Endothelial cell of umbilical vein (primary cell): ENCODE measurements at regions not wholly inside any gene's neighbourhood (a gene's known extent, or its start where the extent isn't known, plus 50 kb on each side); places are given as distances from the start of the nearest gene placed in this dataset.

ENCODE experiments used
- BruUV-seq: library from RNA; stranded (reverse); fragments of 400-500 nt; replicated peaks from 2 replicates; lab custom pipeline; 2021; lab: Mats Ljungman, UMichigan
- CTCF ChIA-PET: fragments of 300-600, 350-600 bp; sonication (Branson Sonifier 250); formaldehyde crosslinking; loops from one replicate; lab custom pipeline; 2021; ENCODE audit warnings: antibody characterized with exemption, inconsistent platforms; lab: Charles Lee
- POLR2A ChIA-PET: fragments of 300-600, 350-600 bp; sonication (Branson Sonifier 250); formaldehyde crosslinking; loops from one replicate; lab custom pipeline; 2021; ENCODE audit warnings: antibody characterized with exemption, inconsistent platforms; lab: Charles Lee
- DNase-seq: peaks from one replicate; pipeline ENCODE4 v3.0.0-alpha.2; 2011; ENCODE audit warnings: low read depth, low spot score
- FAIRE-seq: peaks from 2 replicates; lab custom pipeline; 2011; peaks lifted over from hg19 to GRCh38; lab: Jason Lieb, UNC
- H2AFZ ChIP-seq: 2 replicates; pipeline ENCODE4 v1.6.0; 2012; ENCODE audit warnings: low read depth, low read length, control low read depth, inconsistent platforms
- H3K27ac ChIP-seq: 2 replicates; pipeline ENCODE4 v1.5.1; 2011; ENCODE audit warnings: low read depth, mild to moderate bottlenecking, control low read depth, low read length, moderate library complexity; ENCODE audit not compliant: insufficient read depth
- H3K27me3 ChIP-seq, 2 experiments: 2 replicates each; pipeline versions ENCODE4 v1.6.0 to v1.6.1; 2011; ENCODE audit warnings: low read length in 2 of 2, mixed read lengths in 1 of 2; ENCODE audit not compliant: control insufficient read depth in 2 of 2, insufficient read depth in 2 of 2
- H3K36me3 ChIP-seq, 2 experiments: 2 replicates in 1 of 2; 3 replicates in 1 of 2; pipeline ENCODE4 v1.5.1; 2011; ENCODE audit warnings: low read length in 2 of 2, mild to moderate bottlenecking in 1 of 2, moderate library complexity in 1 of 2; ENCODE audit not compliant: control insufficient read depth in 2 of 2, insufficient read depth in 2 of 2; ENCODE audit errors: extremely low read depth in 1 of 2
- H3K4me1 ChIP-seq: 3 replicates; pipeline ENCODE4 v1.5.1; 2011; ENCODE audit warnings: mild to moderate bottlenecking, low read length; ENCODE audit not compliant: control insufficient read depth, insufficient read depth; ENCODE audit errors: extremely low read depth
- H3K4me2 ChIP-seq: 2 replicates; pipeline ENCODE4 v1.6.1; 2011; ENCODE audit warnings: low read length, control low read depth, mixed read lengths; ENCODE audit not compliant: insufficient read depth
- H3K4me3 ChIP-seq, 3 experiments: fragments of 200-600 bp in 1 of 3; sonication (generic), shearing (Covaris generic) in 1 of 3; replicated peaks in 1 of 3; 2 replicates each; pipeline ENCODE4 v1.5.1; 2011 to 2016; ENCODE audit warnings: control low read depth in 3 of 3, low read length in 3 of 3, mild to moderate bottlenecking in 2 of 3, inconsistent platforms in 1 of 3, low read depth in 1 of 3, moderate library complexity in 1 of 3; ENCODE audit not compliant: insufficient read depth in 1 of 3
- H3K79me2 ChIP-seq: 2 replicates; pipeline ENCODE4 v1.6.0; 2012; ENCODE audit warnings: low read length, inconsistent platforms; ENCODE audit not compliant: control insufficient read depth, insufficient read depth
- H3K9ac ChIP-seq: replicated peaks from 2 replicates; pipeline ENCODE3; 2011; ENCODE audit warnings: low read length, control low read depth; ENCODE audit not compliant: insufficient read depth; ENCODE audit errors: extremely low read depth
- H3K9me1 ChIP-seq: replicated peaks from 3 replicates; pipeline ENCODE4 v1.6.0; 2011; ENCODE audit warnings: mild to moderate bottlenecking, low read length; ENCODE audit not compliant: control insufficient read depth, insufficient read depth; ENCODE audit errors: extremely low read depth
- H3K9me3 ChIP-seq: replicated peaks from 2 replicates; pipeline ENCODE4 v1.5.1; 2012; ENCODE audit warnings: low read length, inconsistent platforms; ENCODE audit not compliant: control insufficient read depth, insufficient read depth
- H4K20me1 ChIP-seq: replicated peaks from 2 replicates; pipeline ENCODE3; 2011; ENCODE audit warnings: mild to moderate bottlenecking, low read length; ENCODE audit not compliant: control insufficient read depth, insufficient read depth; ENCODE audit errors: extremely low read depth
- CTCF ChIP-seq, 2 donors: IDR thresholded peaks; 1 replicate in 1 of 2; 2 replicates in 1 of 2; pipeline ENCODE4 v1.5.1; 2011; ENCODE audit warnings: low read length in 2 of 2, mild to moderate bottlenecking in 2 of 2, moderate library complexity in 2 of 2, control low read depth in 1 of 2, inconsistent platforms in 1 of 2, low read depth in 1 of 2; ENCODE audit not compliant: insufficient read depth in 1 of 2; ENCODE audit errors: extremely low read depth in 1 of 2
- EZH2 ChIP-seq: IDR thresholded peaks from 2 replicates; pipeline ENCODE4 v1.6.1; 2012; ENCODE audit warnings: borderline replicate concordance, low read depth, mild to moderate bottlenecking, moderate library complexity, low read length, inconsistent platforms; ENCODE audit not compliant: severe bottlenecking
- FOS ChIP-seq: IDR thresholded peaks from 2 replicates; pipeline ENCODE4 v1.6.1; 2011; ENCODE audit warnings: mild to moderate bottlenecking, low read length, moderate library complexity, borderline replicate concordance; ENCODE audit not compliant: insufficient read depth
- GATA2 ChIP-seq: IDR thresholded peaks from 2 replicates; pipeline ENCODE4 v1.7.0; 2011; ENCODE audit warnings: low read depth, mild to moderate bottlenecking, moderate library complexity, mixed read lengths, low read length; ENCODE audit not compliant: insufficient read length, insufficient read depth
- JUN ChIP-seq: IDR thresholded peaks from 2 replicates; pipeline ENCODE4 v1.6.1; 2011; ENCODE audit warnings: borderline replicate concordance, low read depth; ENCODE audit not compliant: insufficient read length, insufficient read depth
- MAX ChIP-seq: IDR thresholded peaks from 2 replicates; pipeline ENCODE4 v1.6.1; 2011; ENCODE audit not compliant: insufficient read depth, insufficient read length
- MYC ChIP-seq: IDR thresholded peaks from one replicate; pipeline ENCODE4 v1.6.1; 2011; ENCODE audit warnings: mild to moderate bottlenecking, low read depth, low read length
- POLR2A ChIP-seq: IDR thresholded peaks from 2 replicates; pipeline ENCODE4 v1.6.1; 2012; ENCODE audit warnings: low read depth, mild to moderate bottlenecking, control low read depth, low read length
- POLR2AphosphoS5 ChIP-seq: IDR thresholded peaks from 2 replicates; pipeline ENCODE4 v1.6.1; 2012; ENCODE audit warnings: low read depth, mild to moderate bottlenecking, control low read depth, low read length, moderate library complexity; ENCODE audit not compliant: insufficient read depth
- dilution Hi-C: fragments of 300-500 bp; cut with MboI; formaldehyde crosslinking; loops from one replicate; pipeline ENCODE4 v1.15.0; 2019; ENCODE audit warnings: low sequenced_read_pairs; ENCODE audit not compliant: extremely low pct_ligation_motif_present
- intact Hi-C: fragments of 100-400 bp; cut with micrococcal nuclease; formaldehyde crosslinking; loops from one replicate; pipeline ENCODE4 v1.10.0; 2022

GRCh38 chr4:92074839-92075238 lies 228.9 kb upstream of the GRID2 start:
- POLR2A ChIA-PET, result no interaction called here
- FAIRE-seq, result no peak

More at GRCh38 chr4:92074839-92075238, 228.9 kb upstream of the GRID2 start:
- Histone ChIP-seq H3K36me3 (no peaks in the 10 kb centered on the region), H3K79me2 (no peaks in the 10 kb centered on the region), H3K9me1 (no peaks in the 10 kb centered on the region), H3K27me3 (no peaks in the 10 kb centered on the region), H3K4me1 (no peaks in the 10 kb centered on the region), H2AFZ (no peak overlapping the region), H3K9me3 (peaks cover 2% of the 10 kb centered on the region), H3K9ac (no peak overlapping the region), H4K20me1 (no peaks in the 10 kb centered on the region), H3K4me2 (no peak overlapping the region), H3K27ac (no peak overlapping the region), H3K4me3 (no peak overlapping the region)
- intact Hi-C loops, result no loop called here
- BruUV-seq, result no TSS peak
- DNase-seq, result no peak
- dilution Hi-C loops, result no loop called here
- TF ChIP-seq GATA2, result no peak
- no peak for TF ChIP-seq FOS
- no peak for TF ChIP-seq CTCF (IDR thresholded peaks at IDR 0.05; ENCODE audit: extremely low read depth in 1 of 2, insufficient read depth in 1 of 2, low read depth in 1 of 2, low read length in 2 of 2)
- TF ChIP-seq POLR2A, result no peak
- no peak for TF ChIP-seq MYC
- TF ChIP-seq POLR2AphosphoS5, result no peak
- no peak for TF ChIP-seq JUN
- no peak for TF ChIP-seq MAX
- TF ChIP-seq EZH2, result no peak
- CTCF ChIA-PET, result no interaction called here
